GM18511 (cell line): ENCODE measurements at regions not wholly inside any gene's neighbourhood (a gene's known extent, or its start where the extent isn't known, plus 50 kb on each side); places are given as distances from the start of the nearest gene placed in this dataset.
"Not testable (repeated sequence)": the region's sequence is repeated elsewhere in the genome, so short reads cannot be mapped to it uniquely, and the experiment has no call there.

Experiments used
- ATAC-seq: cut with Tn5 transposase; IDR thresholded peaks from one replicate; pipeline ENCODE4 v1.9.1; 2021; ENCODE audit warnings: mild to moderate bottlenecking, moderate library complexity; ENCODE audit not compliant: unreplicated experiment

GRCh38 chr1:245031041-245031440 lies 123.7 kb upstream of the KIF26B start:
- ATAC-seq: no peak

DNA sequence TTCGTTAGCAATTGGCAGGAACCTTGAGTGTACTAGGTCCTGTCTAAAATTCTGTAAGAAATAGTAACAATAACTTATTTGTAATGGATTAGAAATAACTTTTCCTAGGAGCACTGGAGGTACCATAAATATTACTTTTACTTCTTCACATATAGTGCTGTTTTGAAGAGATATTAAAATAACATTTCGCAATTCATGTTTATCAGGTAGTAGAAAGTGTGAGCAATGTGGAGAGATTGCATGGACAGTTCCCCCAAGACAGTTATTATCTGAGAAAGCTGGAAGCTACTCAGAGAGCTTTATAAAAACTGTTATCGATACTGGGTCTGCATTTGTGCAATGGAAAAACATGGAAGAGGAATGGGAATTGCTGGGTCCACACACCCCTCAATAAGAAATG lies 128.5 kb upstream of the KIF26B start:
- no peak for ATAC-seq

DNA sequence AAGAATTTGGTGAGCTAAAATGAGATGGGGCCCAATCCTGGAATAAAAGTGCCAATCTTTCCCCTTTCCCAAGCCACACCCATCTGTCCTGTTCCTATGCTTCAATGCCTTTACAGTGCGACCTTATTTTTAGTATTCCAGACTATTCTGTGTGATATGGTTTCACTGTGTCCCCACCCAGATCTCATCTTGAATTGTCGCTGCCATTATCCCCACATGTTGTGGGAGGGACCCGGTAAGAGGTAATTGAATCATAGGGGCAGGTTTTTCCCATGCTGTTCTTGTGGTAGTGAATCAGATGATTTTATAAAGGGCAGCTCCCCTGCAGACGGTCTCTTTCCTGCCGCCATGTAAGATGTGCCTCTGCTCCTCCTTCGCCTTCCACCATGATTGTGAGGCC lies 129.3 kb upstream of the KIF26B start:
- no peak for ATAC-seq

- no peak for ATAC-seq
These were observed 131.6 kb upstream of the KIF26B start for GRCh38 chr1:245023222-245023621.

DNA sequence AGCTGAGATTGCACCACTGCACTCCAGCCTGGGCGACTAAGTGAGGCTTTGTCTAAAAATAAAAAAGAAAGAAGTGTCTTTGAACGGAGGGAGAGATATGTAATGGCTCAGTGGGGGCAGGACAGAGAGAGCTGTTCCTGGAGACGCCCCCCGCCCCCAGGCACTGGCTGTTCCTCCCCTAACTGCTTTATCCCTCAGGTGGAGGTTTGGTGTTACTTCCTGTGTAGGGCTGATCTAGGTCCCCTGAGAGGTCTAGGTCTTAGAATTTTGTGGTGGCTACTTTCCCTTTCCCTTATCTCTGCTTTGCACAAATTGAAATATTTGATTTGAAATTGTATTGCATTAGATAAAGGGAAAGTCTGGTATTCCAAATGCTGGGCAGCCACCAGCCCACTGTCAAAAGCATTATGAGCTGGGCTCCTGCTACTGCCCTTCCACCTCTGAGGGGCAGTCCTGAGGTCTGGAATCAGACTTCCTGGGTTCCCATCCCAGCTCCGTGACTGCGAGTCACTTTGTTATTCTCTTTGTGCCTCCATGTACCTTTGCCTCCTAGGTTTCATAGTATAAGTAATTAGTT lies 134.8 kb upstream of the KIF26B start:
- ATAC-seq: no peak

GRCh38 chr1:245016700-245017099 lies 138.1 kb upstream of the KIF26B start:
- ATAC-seq: no peak

- no peak for ATAC-seq
These were observed 139.8 kb upstream of the KIF26B start for GRCh38 chr1:245015031-245015430.

- ATAC-seq: no peak
These were observed 140.3 kb upstream of the KIF26B start for GRCh38 chr1:245014247-245015029.

GRCh38 chr1:245010018-245010614 lies 144.7 kb upstream of the KIF26B start:
- ATAC-seq: no peak

- ATAC-seq: no peak
These were observed 144.4 kb upstream of the HNRNPU start for GRCh38 chr1:245008761-245009160.

DNA sequence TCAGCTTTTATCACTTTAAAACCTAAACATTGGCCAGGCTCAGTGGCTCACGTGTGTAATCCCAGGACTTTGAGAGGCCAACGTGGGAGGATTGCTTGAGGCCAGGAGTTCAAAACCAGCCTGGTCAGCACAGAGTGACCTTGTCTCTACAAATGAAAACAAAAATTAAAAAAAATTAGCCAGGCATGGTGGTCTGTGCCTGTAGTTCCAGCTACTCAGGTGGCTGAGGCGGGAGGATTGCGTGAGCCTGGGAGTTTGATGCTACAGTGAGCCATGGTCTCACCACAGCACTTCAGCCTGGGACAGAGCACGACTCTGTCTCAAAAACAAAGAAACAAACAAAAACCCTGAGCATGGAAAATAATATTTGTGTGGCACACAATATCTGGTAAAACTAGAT lies 143.5 kb upstream of the HNRNPU start:
- ATAC-seq: no peak

GRCh38 chr1:245003246-245003645 lies 138.9 kb upstream of the HNRNPU start:
- no peak for ATAC-seq

DNA sequence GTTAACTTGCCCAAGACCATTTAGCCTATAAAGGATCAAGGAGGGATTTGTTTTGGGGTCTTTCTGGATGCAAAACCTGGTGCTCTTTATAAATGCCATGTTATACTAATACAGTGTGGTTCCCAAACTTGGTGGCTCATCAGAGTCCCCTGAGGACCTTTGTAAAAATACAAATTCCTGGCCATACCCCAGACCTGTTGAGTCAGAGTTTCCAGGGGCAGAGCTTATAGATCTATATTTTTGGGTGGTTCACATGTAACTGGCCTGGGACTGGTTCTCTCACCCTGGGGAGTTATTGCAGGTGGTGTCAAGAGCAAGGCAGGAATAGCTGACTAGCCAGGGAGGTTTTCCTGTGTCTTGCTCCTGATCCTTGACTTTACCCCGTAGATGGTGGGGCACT lies 136.9 kb upstream of the HNRNPU start:
- ATAC-seq: no peak

DNA sequence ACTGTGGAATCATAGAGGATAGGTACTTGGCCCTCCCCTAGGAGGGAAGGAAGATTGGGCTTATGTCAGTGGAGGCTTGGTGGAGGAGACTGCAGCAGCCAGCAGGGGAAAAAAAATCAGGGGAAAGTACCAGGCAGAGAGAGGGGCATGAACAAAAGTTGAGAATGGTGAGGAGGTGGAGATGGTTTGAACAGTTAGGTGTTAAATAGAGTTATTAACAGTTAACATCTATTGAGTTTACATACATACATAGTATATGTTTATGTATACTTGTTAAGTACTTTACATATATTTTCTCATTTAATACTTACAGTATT lies 136.5 kb upstream of the HNRNPU start:
- peak; percentile 68 for ATAC-seq

- ATAC-seq: not testable (repeated sequence)
These were observed 135.3 kb upstream of the HNRNPU start for GRCh38 chr1:244999644-245000043.

GRCh38 chr1:244998717-244999346 lies 134.5 kb upstream of the HNRNPU start:
- no peak for ATAC-seq

GRCh38 chr1:244995602-244996400 lies 131.5 kb upstream of the HNRNPU start:
- ATAC-seq: no peak

DNA sequence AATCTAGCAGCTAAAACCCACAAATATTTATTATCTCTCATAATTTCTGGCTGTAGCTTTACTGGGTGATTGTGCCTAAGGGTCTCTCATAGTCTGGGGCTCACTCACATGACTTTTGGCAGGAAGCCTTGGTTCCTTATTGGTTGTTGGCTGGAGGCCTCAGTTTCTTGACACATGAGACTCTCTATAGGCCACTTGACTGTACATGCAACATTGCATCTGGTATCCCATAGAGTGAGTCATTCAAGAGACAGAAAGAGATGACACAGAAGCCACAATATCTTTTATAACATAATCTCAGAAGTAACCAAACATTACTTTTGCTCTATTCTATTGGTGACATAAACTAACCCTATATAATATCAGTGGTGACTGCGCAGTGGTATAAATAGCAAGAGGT lies 128.5 kb upstream of the HNRNPU start:
- no peak for ATAC-seq

DNA sequence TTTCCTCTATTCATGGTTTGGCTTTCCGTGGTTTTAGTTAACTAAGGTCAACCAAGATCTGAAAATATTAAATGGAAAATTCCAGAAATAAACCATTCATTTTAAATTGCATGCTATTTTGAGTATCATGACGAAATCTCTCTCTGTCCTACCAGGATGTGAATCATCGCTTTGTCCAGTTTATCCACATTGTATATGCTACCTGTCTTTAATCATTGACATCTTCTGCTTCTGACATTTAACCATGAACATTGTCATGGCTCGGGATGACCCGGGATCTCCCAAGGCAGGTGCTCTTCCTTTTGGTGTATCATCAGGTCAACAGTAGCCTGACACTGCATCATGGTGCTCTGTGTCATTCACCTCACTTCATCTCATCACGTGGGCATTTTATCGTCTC lies 125.5 kb upstream of the HNRNPU start:
- ATAC-seq: no peak

GRCh38 chr1:244988521-244988920 lies 124.2 kb upstream of the HNRNPU start:
- no peak for ATAC-seq

- ATAC-seq: no peak
These were observed 116.3 kb upstream of the HNRNPU start for GRCh38 chr1:244980605-244981004.
